ENCODE measurements at regions not wholly inside any gene's neighbourhood (a gene's known extent, or its start where the extent isn't known, plus 50 kb on each side); places are given as distances from the start of the nearest gene placed in this dataset.

DNA sequence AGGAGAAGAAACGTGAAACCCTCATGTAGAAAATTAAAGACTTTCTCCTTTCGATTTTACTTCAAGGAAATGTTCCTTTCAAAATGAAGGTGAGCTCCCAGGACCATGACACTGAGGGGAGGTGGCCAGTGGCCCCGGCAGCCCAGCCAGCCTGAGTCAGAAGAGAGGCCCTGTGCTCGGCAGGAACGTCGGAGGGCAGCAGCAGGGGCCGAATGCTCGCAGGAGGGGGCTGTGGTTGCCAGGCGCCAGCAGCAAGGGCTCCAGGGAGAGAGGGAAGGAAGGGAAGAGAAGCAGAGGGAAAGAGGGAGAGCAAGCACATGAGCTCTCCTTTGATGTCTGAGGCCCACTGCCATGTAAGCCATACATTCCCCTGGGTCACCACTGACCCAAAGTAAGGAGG is 73.3 kb upstream of the ACKR3 start:
- Histone ChIP-seq H3K9me3 (ENCODE audit: low read length) (no peaks in the 10 kb centered on the region), H3K36me3 (replicated peaks in 1 of 2; ENCODE audit: control insufficient read depth in 1 of 2, insufficient read depth in 2 of 2, low read length in 2 of 2) (no peaks in the 10 kb centered on the region), H2AFZ (ENCODE audit: low read length) (no peak overlapping the region), H3K79me2 (ENCODE audit: insufficient read depth, low read length) (no peaks in the 10 kb centered on the region), H3K4me1 (ENCODE audit: insufficient read depth, low read length) (no peaks in the 10 kb centered on the region), H3K4me3 (replicated peaks in 1 of 3; ENCODE audit: insufficient read depth in 1 of 3, low read depth in 2 of 3, low read length in 3 of 3) (no peak overlapping the region), H3K27me3 (ENCODE audit: control insufficient read depth in 1 of 2, insufficient read depth in 2 of 2, low read length in 2 of 2) (peaks cover 2 to 26% of the 10 kb centered on the region in 2 experiments), H3K27ac (ENCODE audit: extremely low read length, insufficient read depth, low read length) (no peak overlapping the region), H3K9ac (ENCODE audit: insufficient read depth, low read depth, low read length) (no peak overlapping the region), H3K4me2 (ENCODE audit: low read depth, low read length) (no peak overlapping the region), H4K20me1 (ENCODE audit: insufficient read depth, low read length) (no peaks in the 10 kb centered on the region)
- no TSS peak for BruUV-seq (replicated peaks)
- POLR2A ChIA-PET: no interaction called here
- WGBS (ENCODE audit: low lambda C conversion rate): 7% methylated on average over 9 of the region's 9 CpGs
- ATAC-seq (no peak), DNase-seq (ENCODE audit: low spot score) (no peak), FAIRE-seq (no peak)
- in situ Hi-C loops (cut with HindIII; ENCODE audit: extremely low pct_ligation_motif_present, low pct_unique_long_range_greater_than_20kb): no loop called here
- CTCF ChIA-PET (ENCODE audit: low intra/inter-chr PET ratio, low total read pairs): no interaction called here
- intact Hi-C loops (cut with micrococcal nuclease; ENCODE audit: unreplicated experiment): no loop called here
- no peak for TF ChIP-seq SMAD1 (CRISPR knock-in tag; IDR thresholded peaks at IDR 0.05; ENCODE audit: borderline replicate concordance, low read depth)
- TF ChIP-seq, protein P1, sequence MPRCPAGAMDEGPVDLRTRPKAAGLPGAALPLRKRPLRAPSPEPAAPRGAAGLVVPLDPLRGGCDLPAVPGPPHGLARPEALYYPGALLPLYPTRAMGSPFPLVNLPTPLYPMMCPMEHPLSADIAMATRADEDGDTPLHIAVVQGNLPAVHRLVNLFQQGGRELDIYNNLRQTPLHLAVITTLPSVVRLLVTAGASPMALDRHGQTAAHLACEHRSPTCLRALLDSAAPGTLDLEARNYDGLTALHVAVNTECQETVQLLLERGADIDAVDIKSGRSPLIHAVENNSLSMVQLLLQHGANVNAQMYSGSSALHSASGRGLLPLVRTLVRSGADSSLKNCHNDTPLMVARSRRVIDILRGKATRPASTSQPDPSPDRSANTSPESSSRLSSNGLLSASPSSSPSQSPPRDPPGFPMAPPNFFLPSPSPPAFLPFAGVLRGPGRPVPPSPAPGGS (CRISPR knock-in tag; IDR thresholded peaks at IDR 0.05): no peak
- no peak for TF ChIP-seq KAT2B (IDR thresholded peaks at IDR 0.05; ENCODE audit: borderline replicate concordance, low read depth, low read length)
- TF ChIP-seq ZSCAN25 (CRISPR knock-in tag; IDR thresholded peaks at IDR 0.05): no peak
- TF ChIP-seq, protein P2, sequence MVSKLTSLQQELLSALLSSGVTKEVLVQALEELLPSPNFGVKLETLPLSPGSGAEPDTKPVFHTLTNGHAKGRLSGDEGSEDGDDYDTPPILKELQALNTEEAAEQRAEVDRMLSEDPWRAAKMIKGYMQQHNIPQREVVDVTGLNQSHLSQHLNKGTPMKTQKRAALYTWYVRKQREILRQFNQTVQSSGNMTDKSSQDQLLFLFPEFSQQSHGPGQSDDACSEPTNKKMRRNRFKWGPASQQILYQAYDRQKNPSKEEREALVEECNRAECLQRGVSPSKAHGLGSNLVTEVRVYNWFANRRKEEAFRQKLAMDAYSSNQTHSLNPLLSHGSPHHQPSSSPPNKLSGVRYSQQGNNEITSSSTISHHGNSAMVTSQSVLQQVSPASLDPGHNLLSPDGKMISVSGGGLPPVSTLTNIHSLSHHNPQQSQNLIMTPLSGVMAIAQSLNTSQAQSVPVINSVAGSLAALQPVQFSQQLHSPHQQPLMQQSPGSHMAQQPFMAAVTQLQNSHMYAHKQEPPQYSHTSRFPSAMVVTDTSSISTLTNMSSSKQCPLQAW (CRISPR knock-in tag; IDR thresholded peaks at IDR 0.05): no peak
- TF ChIP-seq AGO1 (IDR thresholded peaks at IDR 0.05; ENCODE audit: low read depth, low read length, poor library complexity, severe bottlenecking): no peak
- TF ChIP-seq, protein P3, sequence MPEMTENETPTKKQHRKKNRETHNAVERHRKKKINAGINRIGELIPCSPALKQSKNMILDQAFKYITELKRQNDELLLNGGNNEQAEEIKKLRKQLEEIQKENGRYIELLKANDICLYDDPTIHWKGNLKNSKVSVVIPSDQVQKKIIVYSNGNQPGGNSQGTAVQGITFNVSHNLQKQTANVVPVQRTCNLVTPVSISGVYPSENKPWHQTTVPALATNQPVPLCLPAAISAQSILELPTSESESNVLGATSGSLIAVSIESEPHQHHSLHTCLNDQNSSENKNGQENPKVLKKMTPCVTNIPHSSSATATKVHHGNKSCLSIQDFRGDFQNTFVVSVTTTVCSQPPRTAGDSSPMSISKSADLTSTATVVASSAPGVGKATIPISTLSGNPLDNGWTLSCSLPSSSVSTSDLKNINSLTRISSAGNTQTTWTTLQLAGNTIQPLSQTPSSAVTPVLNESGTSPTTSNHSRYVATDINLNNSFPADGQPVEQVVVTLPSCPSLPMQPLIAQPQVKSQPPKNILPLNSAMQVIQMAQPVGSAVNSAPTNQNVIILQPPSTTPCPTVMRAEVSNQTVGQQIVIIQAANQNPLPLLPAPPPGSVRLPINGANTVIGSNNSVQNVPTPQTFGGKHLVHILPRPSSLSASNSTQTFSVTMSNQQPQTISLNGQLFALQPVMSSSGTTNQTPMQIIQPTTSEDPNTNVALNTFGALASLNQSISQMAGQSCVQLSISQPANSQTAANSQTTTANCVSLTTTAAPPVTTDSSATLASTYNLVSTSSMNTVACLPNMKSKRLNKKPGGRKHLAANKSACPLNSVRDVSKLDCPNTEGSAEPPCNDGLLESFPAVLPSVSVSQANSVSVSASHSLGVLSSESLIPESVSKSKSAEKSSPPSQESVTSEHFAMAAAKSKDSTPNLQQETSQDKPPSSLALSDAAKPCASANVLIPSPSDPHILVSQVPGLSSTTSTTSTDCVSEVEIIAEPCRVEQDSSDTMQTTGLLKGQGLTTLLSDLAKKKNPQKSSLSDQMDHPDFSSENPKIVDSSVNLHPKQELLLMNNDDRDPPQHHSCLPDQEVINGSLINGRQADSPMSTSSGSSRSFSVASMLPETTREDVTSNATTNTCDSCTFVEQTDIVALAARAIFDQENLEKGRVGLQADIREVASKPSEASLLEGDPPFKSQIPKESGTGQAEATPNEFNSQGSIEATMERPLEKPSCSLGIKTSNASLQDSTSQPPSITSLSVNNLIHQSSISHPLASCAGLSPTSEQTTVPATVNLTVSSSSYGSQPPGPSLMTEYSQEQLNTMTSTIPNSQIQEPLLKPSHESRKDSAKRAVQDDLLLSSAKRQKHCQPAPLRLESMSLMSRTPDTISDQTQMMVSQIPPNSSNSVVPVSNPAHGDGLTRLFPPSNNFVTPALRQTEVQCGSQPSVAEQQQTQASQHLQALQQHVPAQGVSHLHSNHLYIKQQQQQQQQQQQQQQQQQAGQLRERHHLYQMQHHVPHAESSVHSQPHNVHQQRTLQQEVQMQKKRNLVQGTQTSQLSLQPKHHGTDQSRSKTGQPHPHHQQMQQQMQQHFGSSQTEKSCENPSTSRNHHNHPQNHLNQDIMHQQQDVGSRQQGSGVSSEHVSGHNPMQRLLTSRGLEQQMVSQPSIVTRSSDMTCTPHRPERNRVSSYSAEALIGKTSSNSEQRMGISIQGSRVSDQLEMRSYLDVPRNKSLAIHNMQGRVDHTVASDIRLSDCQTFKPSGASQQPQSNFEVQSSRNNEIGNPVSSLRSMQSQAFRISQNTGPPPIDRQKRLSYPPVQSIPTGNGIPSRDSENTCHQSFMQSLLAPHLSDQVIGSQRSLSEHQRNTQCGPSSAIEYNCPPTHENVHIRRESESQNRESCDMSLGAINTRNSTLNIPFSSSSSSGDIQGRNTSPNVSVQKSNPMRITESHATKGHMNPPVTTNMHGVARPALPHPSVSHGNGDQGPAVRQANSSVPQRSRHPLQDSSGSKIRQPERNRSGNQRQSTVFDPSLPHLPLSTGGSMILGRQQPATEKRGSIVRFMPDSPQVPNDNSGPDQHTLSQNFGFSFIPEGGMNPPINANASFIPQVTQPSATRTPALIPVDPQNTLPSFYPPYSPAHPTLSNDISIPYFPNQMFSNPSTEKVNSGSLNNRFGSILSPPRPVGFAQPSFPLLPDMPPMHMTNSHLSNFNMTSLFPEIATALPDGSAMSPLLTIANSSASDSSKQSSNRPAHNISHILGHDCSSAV (CRISPR knock-in tag; IDR thresholded peaks at IDR 0.05; ENCODE audit: borderline replicate concordance): no peak
- TF ChIP-seq HIVEP1 (CRISPR knock-in tag; IDR thresholded peaks at IDR 0.05): no peak
- TF ChIP-seq TARDBP (CRISPR knock-in tag; IDR thresholded peaks at IDR 0.05): no peak
- TF ChIP-seq ZNF326 (CRISPR knock-in tag; IDR thresholded peaks at IDR 0.05; ENCODE audit: borderline replicate concordance): no peak
- TF ChIP-seq RFX3 (CRISPR knock-in tag; IDR thresholded peaks at IDR 0.05): no peak
- no peak for TF ChIP-seq ZNF460 (CRISPR knock-in tag; IDR thresholded peaks at IDR 0.05; ENCODE audit: borderline replicate concordance)
- TF ChIP-seq, protein P4, sequence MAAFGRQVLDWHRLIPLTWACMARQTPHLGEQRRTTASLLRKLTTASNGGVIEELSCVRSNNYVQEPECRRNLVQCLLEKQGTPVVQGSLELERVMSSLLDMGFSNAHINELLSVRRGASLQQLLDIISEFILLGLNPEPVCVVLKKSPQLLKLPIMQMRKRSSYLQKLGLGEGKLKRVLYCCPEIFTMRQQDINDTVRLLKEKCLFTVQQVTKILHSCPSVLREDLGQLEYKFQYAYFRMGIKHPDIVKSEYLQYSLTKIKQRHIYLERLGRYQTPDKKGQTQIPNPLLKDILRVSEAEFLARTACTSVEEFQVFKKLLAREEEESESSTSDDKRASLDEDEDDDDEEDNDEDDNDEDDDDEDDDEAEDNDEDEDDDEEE (CRISPR knock-in tag; IDR thresholded peaks at IDR 0.05): no peak
